Spinal cord (tissue), 9 donors: ENCODE measurements at regions not wholly inside any gene's neighbourhood (a gene's known extent, or its start where the extent isn't known, plus 50 kb on each side); places are given as distances from the start of the nearest gene placed in this dataset.
"Not testable (repeated sequence)": the region's sequence is repeated elsewhere in the genome, so short reads cannot be mapped to it uniquely, and the experiment has no call there.

ENCODE experiments used
- DNase-seq, 6 donors: peaks; one replicate each; pipeline versions ENCODE4 v3.0.0 to v3.0.0-alpha.2; 2013 to 2015; ENCODE audit warnings: low spot score in 6 of 6, low read depth in 4 of 6
- H3K27ac ChIP-seq: one replicate; pipeline ENCODE4 v1.5.1; 2013; ENCODE audit warnings: low read depth, low read length, control low read depth
- H3K27me3 ChIP-seq: one replicate; pipeline ENCODE4 v1.6.1; 2013; ENCODE audit warnings: low read length; ENCODE audit not compliant: control insufficient read depth, insufficient read depth
- H3K36me3 ChIP-seq: one replicate; pipeline ENCODE4 v1.6.1; 2013; ENCODE audit warnings: low read length; ENCODE audit not compliant: control insufficient read depth, insufficient read depth
- H3K4me1 ChIP-seq: one replicate; pipeline ENCODE4 v1.6.1; 2013; ENCODE audit warnings: low read length; ENCODE audit not compliant: control insufficient read depth, insufficient read depth
- H3K4me3 ChIP-seq: one replicate; pipeline ENCODE4 v1.5.1; 2013; ENCODE audit warnings: low read depth, low read length, control low read depth
- H3K9me3 ChIP-seq: one replicate; pipeline ENCODE4 v1.6.1; 2013; ENCODE audit warnings: low read length; ENCODE audit not compliant: control insufficient read depth, insufficient read depth
- WGBS: methylation state at CpG from one replicate; pipeline ENCODE4 v1.1.5; 2013; ENCODE audit warnings: missing lambda C conversion rate; ENCODE audit not compliant: insufficient coverage; 5-methylcytosine and 5-hydroxymethylcytosine counted together
- donor health status: healthy.

GRCh38 chr9:40911647-40912046 lies 216.8 kb downstream of the FOXD4L6 start:
- H3K36me3 ChIP-seq: no peaks in the 10 kb centered on the region
- H3K27ac ChIP-seq: no peak overlapping the region
- no peak overlapping the region for H3K4me3 ChIP-seq
- no peaks in the 10 kb centered on the region for H3K27me3 ChIP-seq
- DNase-seq: no peak
- no peaks in the 10 kb centered on the region for H3K4me1 ChIP-seq
- peaks cover 45% of the 10 kb centered on the region for H3K9me3 ChIP-seq
- 81% methylated on average over 4 of the region's 5 CpGs for WGBS

- H3K36me3 ChIP-seq, DNase-seq, H3K4me1 ChIP-seq, H3K27me3 ChIP-seq, H3K27ac ChIP-seq, H3K4me3 ChIP-seq: not testable (repeated sequence)
- H3K9me3 ChIP-seq: peaks cover 45% of the 10 kb centered on the region
- 86% methylated on average over 8 of the region's 8 CpGs for WGBS
These were observed 217.5 kb downstream of the FOXD4L6 start for GRCh38 chr9:40910995-40911394.

- H3K4me3 ChIP-seq: no peak overlapping the region
- peaks cover 41% of the 10 kb centered on the region for H3K9me3 ChIP-seq
- 80% methylated on average over 4 of the region's 4 CpGs for WGBS
- H3K27ac ChIP-seq: no peak overlapping the region
- H3K4me1 ChIP-seq: no peaks in the 10 kb centered on the region
- no peaks in the 10 kb centered on the region for H3K27me3 ChIP-seq
- H3K36me3 ChIP-seq: no peaks in the 10 kb centered on the region
- no peak for DNase-seq
These were observed 218.7 kb downstream of the FOXD4L6 start for GRCh38 chr9:40909821-40910220.

- H3K36me3 ChIP-seq, H3K27ac ChIP-seq: not testable (repeated sequence)
- WGBS: 77% methylated on average over 8 of the region's 8 CpGs
These were observed 219.4 kb downstream of the FOXD4L6 start for GRCh38 chr9:40909111-40909510.

GRCh38 chr9:40907657-40908624 lies 220.5 kb downstream of the FOXD4L6 start:
- Histone ChIP-seq H3K4me3 (no peak overlapping the region), H3K4me1 (no peaks in the 10 kb centered on the region), H3K27me3 (no peaks in the 10 kb centered on the region), H3K36me3 (no peaks in the 10 kb centered on the region), H3K9me3 (peaks cover 29% of the 10 kb centered on the region), H3K27ac (no peak overlapping the region)
- WGBS: 71% methylated on average over 14 of the region's 16 CpGs
- no peak for DNase-seq

More at GRCh38 chr9:40909111-40909510, 219.4 kb downstream of the FOXD4L6 start:
- not testable (repeated sequence) for H3K4me3 ChIP-seq, H3K4me1 ChIP-seq, H3K27me3 ChIP-seq, DNase-seq
- peaks cover 34% of the 10 kb centered on the region for H3K9me3 ChIP-seq

- WGBS: 73% methylated on average over 4 of the region's 5 CpGs
- DNase-seq, H3K27ac ChIP-seq, H3K36me3 ChIP-seq, H3K27me3 ChIP-seq, H3K4me1 ChIP-seq, H3K4me3 ChIP-seq: not testable (repeated sequence)
- H3K9me3 ChIP-seq: peaks cover 28% of the 10 kb centered on the region
These were observed 221.6 kb downstream of the FOXD4L6 start for GRCh38 chr9:40906879-40907278.

- not testable (repeated sequence) for H3K4me1 ChIP-seq, H3K4me3 ChIP-seq, H3K9me3 ChIP-seq, H3K27me3 ChIP-seq, H3K36me3 ChIP-seq, H3K27ac ChIP-seq, DNase-seq
- WGBS: 93% methylated on average over 2 of the region's 2 CpGs
These were observed 236.2 kb downstream of the FOXD4L6 start for GRCh38 chr9:40892315-40892714.

GRCh38 chr9:40885858-40886257 lies 242.6 kb downstream of the FOXD4L6 start:
- H3K36me3 ChIP-seq, H3K4me3 ChIP-seq, H3K27me3 ChIP-seq, H3K27ac ChIP-seq, H3K4me1 ChIP-seq, DNase-seq: not testable (repeated sequence)
- H3K9me3 ChIP-seq: peaks cover 16% of the 10 kb centered on the region
- 84% methylated on average over 14 of the region's 14 CpGs for WGBS

- H3K27me3 ChIP-seq, H3K36me3 ChIP-seq, H3K27ac ChIP-seq, H3K4me3 ChIP-seq, H3K4me1 ChIP-seq, DNase-seq: not testable (repeated sequence)
- 83% methylated on average over 18 of the region's 18 CpGs for WGBS
- H3K9me3 ChIP-seq: peaks cover 14% of the 10 kb centered on the region
These were observed 243.5 kb downstream of the FOXD4L6 start for GRCh38 chr9:40884902-40885490.
